ENCODE measurements at regions not wholly inside any gene's neighbourhood (a gene's known extent, or its start where the extent isn't known, plus 50 kb on each side); places are given as distances from the start of the nearest gene placed in this dataset.

- no peak overlapping the region for H3K27ac ChIP-seq
These were observed 121.3 kb upstream of the WDR17 start for GRCh38 chr4:175944126-175944910.

GRCh38 chr4:175946472-175947116 lies 119.0 kb upstream of the WDR17 start:
- Histone ChIP-seq H3K27ac (no peak overlapping the region), H3K4me3 (no peak overlapping the region)

More at GRCh38 chr4:175944126-175944910, 121.3 kb upstream of the WDR17 start:
- no peak overlapping the region for H3K4me3 ChIP-seq

- no peak overlapping the region for H3K27ac ChIP-seq
- H3K4me3 ChIP-seq, result no peak overlapping the region
These were observed 118.4 kb upstream of the WDR17 start for GRCh38 chr4:175947117-175947722.

GRCh38 chr4:175951794-175952193 lies 113.8 kb upstream of the WDR17 start:
- no peak overlapping the region for H3K27ac ChIP-seq
- no peak overlapping the region for H3K4me3 ChIP-seq

GRCh38 chr4:175953116-175953515 lies 112.5 kb upstream of the WDR17 start:
- no peak overlapping the region for H3K27ac ChIP-seq
- no peak overlapping the region for H3K4me3 ChIP-seq

GRCh38 chr4:175953960-175954521 lies 111.6 kb upstream of the WDR17 start:
- H3K27ac ChIP-seq, result no peak overlapping the region
- no peak overlapping the region for H3K4me3 ChIP-seq

GRCh38 chr4:175954685-175955084 lies 111.0 kb upstream of the WDR17 start:
- no peak overlapping the region for H3K4me3 ChIP-seq
- no peak overlapping the region for H3K27ac ChIP-seq

- H3K4me3 ChIP-seq, result no peak overlapping the region
- H3K27ac ChIP-seq, result no peak overlapping the region
These were observed 104.0 kb upstream of the WDR17 start for GRCh38 chr4:175961604-175962003.

GRCh38 chr4:175970072-175970471 lies 95.6 kb upstream of the WDR17 start:
- H3K4me3 ChIP-seq, result no peak overlapping the region
- H3K27ac ChIP-seq, result no peak overlapping the region

- Histone ChIP-seq H3K4me3 (no peak overlapping the region), H3K27ac (no peak overlapping the region)
These were observed 94.9 kb upstream of the WDR17 start for GRCh38 chr4:175970724-175971123.

GRCh38 chr4:175971388-175972179 lies 94.1 kb upstream of the WDR17 start:
- no peak overlapping the region for H3K27ac ChIP-seq
- H3K4me3 ChIP-seq, result no peak overlapping the region

- H3K4me3 ChIP-seq, result no peak overlapping the region
- no peak overlapping the region for H3K27ac ChIP-seq
These were observed 92.4 kb upstream of the WDR17 start for GRCh38 chr4:175973027-175973923.

- no peak overlapping the region for H3K27ac ChIP-seq
- no peak overlapping the region for H3K4me3 ChIP-seq
These were observed 82.0 kb upstream of the WDR17 start for GRCh38 chr4:175983636-175984035.

- Histone ChIP-seq H3K27ac (no peak overlapping the region), H3K4me3 (no peak overlapping the region)
These were observed 79.0 kb upstream of the WDR17 start for GRCh38 chr4:175986668-175987067.

GRCh38 chr4:175988511-175988910 lies 77.1 kb upstream of the WDR17 start:
- no peak overlapping the region for H3K27ac ChIP-seq
- no peak overlapping the region for H3K4me3 ChIP-seq

- H3K4me3 ChIP-seq, result no peak overlapping the region
- no peak overlapping the region for H3K27ac ChIP-seq
These were observed 69.4 kb upstream of the WDR17 start for GRCh38 chr4:175996206-175996605.

- no peak overlapping the region for H3K27ac ChIP-seq
- H3K4me3 ChIP-seq, result no peak overlapping the region
These were observed 68.3 kb upstream of the WDR17 start for GRCh38 chr4:175997291-175997690.

GRCh38 chr4:175998782-175999181 lies 66.9 kb upstream of the WDR17 start:
- Histone ChIP-seq H3K27ac (no peak overlapping the region), H3K4me3 (no peak overlapping the region)

GRCh38 chr4:175999944-176000343 lies 65.7 kb upstream of the WDR17 start:
- no peak overlapping the region for H3K27ac ChIP-seq
- H3K4me3 ChIP-seq, result no peak overlapping the region

Data from skin epidermis (tissue), 12 donors.